GM21723 (cell line): ENCODE measurements at regions not wholly inside any gene's neighbourhood (a gene's known extent, or its start where the extent isn't known, plus 50 kb on each side); places are given as distances from the start of the nearest gene placed in this dataset.

Source experiments
- ATAC-seq: cut with Tn5 transposase; IDR thresholded peaks from one replicate; pipeline ENCODE4 v1.9.1; 2021; ENCODE audit warnings: mild to moderate bottlenecking, moderate library complexity; ENCODE audit not compliant: unreplicated experiment

GRCh38 chr2:75772908-75773630 lies 62.4 kb upstream of the GCFC2 start:
- no peak for ATAC-seq

GRCh38 chr2:75765798-75766197 lies 55.1 kb upstream of the GCFC2 start:
- no peak for ATAC-seq

- no peak for ATAC-seq
Measured at GRCh38 chr2:75764611-75765010, 53.9 kb upstream of the GCFC2 start.
